PFSK-1 (cell line): ENCODE measurements at regions not wholly inside any gene's neighbourhood (a gene's known extent, or its start where the extent isn't known, plus 50 kb on each side); places are given as distances from the start of the nearest gene placed in this dataset.

Source experiments
- FOXP2 ChIP-seq: optimal IDR thresholded peaks from 2 replicates; pipeline ENCODE3; 2011; ENCODE audit warnings: borderline replicate concordance, control low read depth, inconsistent platforms; ENCODE audit not compliant: insufficient read depth; ENCODE audit errors: extremely low read length, extremely low read depth
- POLR2AphosphoS5 ChIP-seq: IDR thresholded peaks from 2 replicates; pipeline ENCODE4 v1.6.1; 2012; ENCODE audit warnings: low read depth, mild to moderate bottlenecking, control low read depth, low read length, moderate library complexity
- SIN3A ChIP-seq: IDR thresholded peaks from 2 replicates; pipeline ENCODE4 v1.6.1; 2012; ENCODE audit warnings: mild to moderate bottlenecking, low read length, moderate library complexity, borderline replicate concordance; ENCODE audit not compliant: insufficient read depth
- TAF1 ChIP-seq: IDR thresholded peaks from 2 replicates; pipeline ENCODE4 v1.6.1; 2012; ENCODE audit warnings: low read length, control low read depth, borderline replicate concordance; ENCODE audit not compliant: insufficient read depth
- TF ChIP-seq, protein P1 (sequence below), 2 experiments: IDR thresholded peaks; 2 replicates each; pipeline versions ENCODE4 v1.6.1 to v1.8.0; 2011 to 2012; ENCODE audit warnings: low read depth in 2 of 2, low read length in 2 of 2, control low read depth in 1 of 2, inconsistent platforms in 1 of 2, mild to moderate bottlenecking in 1 of 2, moderate library complexity in 1 of 2; ENCODE audit not compliant: insufficient read depth in 1 of 2

- TF ChIP-seq, protein P1, sequence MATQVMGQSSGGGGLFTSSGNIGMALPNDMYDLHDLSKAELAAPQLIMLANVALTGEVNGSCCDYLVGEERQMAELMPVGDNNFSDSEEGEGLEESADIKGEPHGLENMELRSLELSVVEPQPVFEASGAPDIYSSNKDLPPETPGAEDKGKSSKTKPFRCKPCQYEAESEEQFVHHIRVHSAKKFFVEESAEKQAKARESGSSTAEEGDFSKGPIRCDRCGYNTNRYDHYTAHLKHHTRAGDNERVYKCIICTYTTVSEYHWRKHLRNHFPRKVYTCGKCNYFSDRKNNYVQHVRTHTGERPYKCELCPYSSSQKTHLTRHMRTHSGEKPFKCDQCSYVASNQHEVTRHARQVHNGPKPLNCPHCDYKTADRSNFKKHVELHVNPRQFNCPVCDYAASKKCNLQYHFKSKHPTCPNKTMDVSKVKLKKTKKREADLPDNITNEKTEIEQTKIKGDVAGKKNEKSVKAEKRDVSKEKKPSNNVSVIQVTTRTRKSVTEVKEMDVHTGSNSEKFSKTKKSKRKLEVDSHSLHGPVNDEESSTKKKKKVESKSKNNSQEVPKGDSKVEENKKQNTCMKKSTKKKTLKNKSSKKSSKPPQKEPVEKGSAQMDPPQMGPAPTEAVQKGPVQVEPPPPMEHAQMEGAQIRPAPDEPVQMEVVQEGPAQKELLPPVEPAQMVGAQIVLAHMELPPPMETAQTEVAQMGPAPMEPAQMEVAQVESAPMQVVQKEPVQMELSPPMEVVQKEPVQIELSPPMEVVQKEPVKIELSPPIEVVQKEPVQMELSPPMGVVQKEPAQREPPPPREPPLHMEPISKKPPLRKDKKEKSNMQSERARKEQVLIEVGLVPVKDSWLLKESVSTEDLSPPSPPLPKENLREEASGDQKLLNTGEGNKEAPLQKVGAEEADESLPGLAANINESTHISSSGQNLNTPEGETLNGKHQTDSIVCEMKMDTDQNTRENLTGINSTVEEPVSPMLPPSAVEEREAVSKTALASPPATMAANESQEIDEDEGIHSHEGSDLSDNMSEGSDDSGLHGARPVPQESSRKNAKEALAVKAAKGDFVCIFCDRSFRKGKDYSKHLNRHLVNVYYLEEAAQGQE (IDR thresholded peaks at IDR 0.05; ENCODE audit: insufficient read depth in 1 of 2, low read depth in 2 of 2, low read length in 2 of 2) = no peak
- TF ChIP-seq FOXP2 = no peak
- no peak for TF ChIP-seq TAF1
- TF ChIP-seq POLR2AphosphoS5 = no peak
- TF ChIP-seq SIN3A = no peak
Observed at GRCh38 chr4:13989501-13989900, 362.0 kb upstream of the BOD1L1 start.

DNA sequence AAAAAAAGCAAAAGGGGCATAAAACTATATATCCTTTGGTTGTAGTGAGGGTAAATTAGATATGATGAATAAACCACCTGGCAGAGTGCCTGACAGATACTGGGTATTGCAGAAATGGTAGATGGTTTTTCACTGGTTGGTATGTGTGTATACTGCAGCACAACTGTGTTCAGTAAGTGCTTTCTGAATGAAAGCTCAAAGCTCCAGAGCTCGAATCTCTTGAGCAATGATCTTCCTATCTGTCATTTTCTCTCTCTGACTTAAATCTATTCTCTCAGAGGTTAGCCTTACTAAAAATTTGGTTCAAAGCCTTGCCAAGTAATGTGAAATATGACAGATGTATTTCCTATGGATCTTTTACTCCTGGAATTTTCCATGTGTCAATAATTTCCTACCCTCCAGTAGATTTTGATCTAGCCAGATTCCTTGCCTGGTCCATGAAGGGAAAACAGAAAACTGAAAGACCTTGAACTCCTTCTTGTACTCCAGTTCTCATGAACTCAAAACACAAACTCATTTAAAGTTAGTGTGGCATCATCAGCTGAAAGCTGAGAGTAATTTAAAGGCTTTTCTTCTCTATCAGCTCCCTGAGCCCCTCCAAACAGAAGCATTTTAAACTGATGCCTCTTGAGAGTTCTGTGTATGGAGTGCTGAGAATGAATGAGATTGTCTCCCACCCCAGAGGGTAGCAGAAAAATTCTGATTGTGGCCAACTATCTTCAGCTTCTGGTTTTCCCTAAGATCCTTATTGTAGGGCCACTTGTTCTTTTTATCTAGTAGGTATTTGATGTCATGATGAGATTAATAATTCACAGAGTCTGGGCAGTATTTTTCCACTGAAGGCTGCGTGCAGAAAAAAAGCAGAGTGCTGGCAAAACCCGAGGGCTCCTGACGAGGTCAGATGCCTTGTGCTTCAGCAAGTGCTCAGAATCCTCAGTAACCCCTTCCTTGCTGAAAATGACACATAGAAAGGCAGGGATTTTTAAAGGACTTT lies 363.4 kb upstream of the BOD1L1 start:
- TF ChIP-seq POLR2AphosphoS5 (no peak), TAF1 (no peak), FOXP2 (no peak), SIN3A (no peak)
- TF ChIP-seq, protein P1 (IDR thresholded peaks at IDR 0.05; ENCODE audit: insufficient read depth in 1 of 2, low read depth in 2 of 2, low read length in 2 of 2) = no peak

DNA sequence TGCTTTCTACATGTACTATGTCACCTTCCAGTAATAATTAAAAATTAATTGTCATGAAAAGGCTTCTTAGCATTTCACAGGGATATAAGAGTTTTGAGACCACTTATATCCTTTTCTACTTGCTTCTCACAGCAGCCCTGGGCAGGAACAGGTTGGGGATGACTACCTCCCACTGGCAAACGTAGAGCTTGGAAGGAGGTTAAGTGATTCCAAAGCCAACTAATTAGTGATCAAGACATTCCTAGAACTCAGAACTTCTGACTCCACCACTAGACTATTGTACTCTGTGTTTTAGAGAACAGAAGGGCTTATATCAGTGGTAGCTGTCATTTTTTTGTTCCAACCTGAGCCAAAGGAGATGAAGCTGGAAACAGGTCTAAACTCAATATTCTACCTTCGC lies 364.5 kb upstream of the BOD1L1 start:
- no peak for TF ChIP-seq POLR2AphosphoS5
- no peak for TF ChIP-seq FOXP2
- TF ChIP-seq SIN3A = no peak
- TF ChIP-seq TAF1 = no peak
- TF ChIP-seq, protein P1 (IDR thresholded peaks at IDR 0.05; ENCODE audit: insufficient read depth in 1 of 2, low read depth in 2 of 2, low read length in 2 of 2) = no peak

DNA sequence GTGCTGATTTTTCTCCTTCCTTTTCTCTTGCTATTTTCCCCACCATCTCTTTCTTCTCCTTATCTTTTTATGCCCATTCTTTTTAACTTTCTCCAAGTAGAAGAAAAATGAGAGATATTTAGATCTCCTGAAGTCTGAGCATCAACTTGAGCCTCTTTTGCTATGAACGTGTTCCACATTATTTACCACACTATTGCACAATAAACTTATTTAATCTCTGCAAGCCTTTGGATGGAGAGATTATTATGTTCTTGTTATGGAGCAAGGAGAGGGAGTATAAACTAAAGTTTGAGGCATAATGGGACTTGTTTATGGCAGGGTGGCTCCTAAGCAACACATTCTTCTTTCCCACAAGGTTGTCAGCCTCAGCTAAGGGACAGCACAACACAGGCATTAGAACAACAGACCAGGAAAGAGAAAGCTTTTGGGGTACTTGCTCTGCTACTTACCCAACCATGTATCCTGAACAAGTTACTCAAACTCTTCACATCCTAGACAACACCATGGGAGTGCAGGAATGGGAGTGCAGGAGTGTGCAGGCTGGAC lies 365.5 kb upstream of the BOD1L1 start:
- TF ChIP-seq SIN3A (no peak), POLR2AphosphoS5 (no peak), FOXP2 (no peak), TAF1 (no peak)
- TF ChIP-seq, protein P1 (IDR thresholded peaks at IDR 0.05; ENCODE audit: insufficient read depth in 1 of 2, low read depth in 2 of 2, low read length in 2 of 2) = no peak
